ENCODE measurements at regions not wholly inside any gene's neighbourhood (a gene's known extent, or its start where the extent isn't known, plus 50 kb on each side); places are given as distances from the start of the nearest gene placed in this dataset.

GRCh38 chr9:95822583-95823431 lies 52.7 kb upstream of the ERCC6L2 start:
- TF ChIP-seq GATA2 (IDR thresholded peaks at IDR 0.05; ENCODE audit: low read depth, low read length) (no peak), GATA3 (IDR thresholded peaks at IDR 0.05; ENCODE audit: low read depth, low read length) (no peak)

DNA sequence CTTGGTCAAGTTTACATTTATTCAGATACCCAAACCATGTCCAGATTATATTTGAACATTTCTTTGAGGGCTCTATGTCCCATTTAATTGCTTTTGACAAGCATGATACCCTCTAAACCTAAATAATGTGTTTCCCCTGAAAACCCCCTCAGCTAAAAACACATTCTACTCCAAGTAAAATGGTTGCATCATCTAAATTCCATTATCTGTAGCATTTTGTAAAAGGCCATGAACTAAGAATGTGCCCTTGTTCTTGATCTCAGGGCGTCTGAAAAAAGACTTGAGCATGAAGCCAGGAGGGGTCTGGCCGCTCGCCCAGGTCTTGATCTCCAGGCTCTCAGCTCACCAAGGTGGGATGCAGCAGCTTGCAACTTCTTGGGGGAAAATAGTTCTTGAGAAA lies 53.5 kb upstream of the ERCC6L2 start:
- no peak for TF ChIP-seq GATA2 (IDR thresholded peaks at IDR 0.05; ENCODE audit: low read depth, low read length)
- no peak for TF ChIP-seq GATA3 (IDR thresholded peaks at IDR 0.05; ENCODE audit: low read depth, low read length)

DNA sequence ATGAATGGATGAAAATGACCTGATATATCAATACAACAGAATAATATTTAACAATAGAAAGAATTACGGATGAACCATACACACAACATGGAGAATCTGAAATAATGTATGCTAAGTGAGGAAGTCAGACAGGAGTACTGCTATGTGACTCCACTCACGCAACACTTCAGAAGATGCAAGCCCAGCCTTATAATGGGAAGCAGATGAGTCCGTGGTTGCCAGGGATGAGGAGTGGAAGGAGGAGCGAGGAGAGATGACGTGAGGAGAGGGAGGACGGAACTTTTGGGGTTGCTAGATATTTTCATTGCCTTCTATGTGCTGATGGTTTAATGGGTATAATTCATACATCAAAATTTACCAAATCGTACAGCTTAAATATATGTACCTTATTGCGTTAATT lies 55.4 kb upstream of the ERCC6L2 start:
- no peak for TF ChIP-seq GATA2 (IDR thresholded peaks at IDR 0.05; ENCODE audit: low read depth, low read length)
- no peak for TF ChIP-seq GATA3 (IDR thresholded peaks at IDR 0.05; ENCODE audit: low read depth, low read length)

DNA sequence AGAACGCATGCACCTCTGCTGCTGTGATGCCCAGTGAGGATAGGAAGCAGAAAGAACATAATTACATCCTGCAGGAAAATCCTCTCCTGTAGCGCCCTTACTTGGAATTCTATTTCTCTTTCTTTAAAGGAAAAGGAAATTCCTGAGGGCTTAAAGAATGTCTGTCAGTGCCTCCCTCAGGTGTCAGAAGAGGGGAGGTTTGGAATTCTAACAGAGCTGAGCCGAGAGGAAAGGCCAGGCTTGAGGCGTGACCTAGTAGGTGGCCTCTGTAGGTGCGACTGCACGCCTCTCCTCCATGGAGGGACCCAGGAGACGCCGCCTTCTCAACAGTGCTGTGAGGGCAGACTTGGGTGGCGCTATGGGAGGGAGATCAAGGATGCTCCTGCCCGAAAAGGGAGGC lies 55.9 kb upstream of the ERCC6L2 start:
- no peak for TF ChIP-seq GATA2 (IDR thresholded peaks at IDR 0.05; ENCODE audit: low read depth, low read length)
- TF ChIP-seq GATA3 (IDR thresholded peaks at IDR 0.05; ENCODE audit: low read depth, low read length), result no peak

DNA sequence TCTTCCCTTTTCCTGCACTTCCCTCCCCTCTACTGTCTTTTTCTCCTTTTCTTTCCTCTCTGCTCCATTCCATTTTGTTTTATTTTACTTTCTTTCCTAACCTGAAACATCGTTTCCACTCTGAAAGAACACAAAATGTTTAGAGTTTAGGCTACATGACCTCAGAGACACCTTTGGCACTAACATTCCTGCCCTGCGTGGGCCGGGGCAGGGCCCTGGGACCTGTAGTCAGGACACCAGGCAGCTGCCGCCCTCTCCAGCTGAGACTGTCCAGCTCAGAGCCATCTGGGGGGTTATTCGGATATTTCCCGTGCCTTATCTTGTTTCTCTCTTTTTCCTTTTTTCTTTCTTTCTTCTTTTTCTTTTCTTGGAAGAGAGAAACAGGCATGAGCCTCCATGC lies 58.3 kb upstream of the ERCC6L2 start:
- TF ChIP-seq GATA2 (IDR thresholded peaks at IDR 0.05; ENCODE audit: low read depth, low read length) (no peak), GATA3 (IDR thresholded peaks at IDR 0.05; ENCODE audit: low read depth, low read length) (no peak)

DNA sequence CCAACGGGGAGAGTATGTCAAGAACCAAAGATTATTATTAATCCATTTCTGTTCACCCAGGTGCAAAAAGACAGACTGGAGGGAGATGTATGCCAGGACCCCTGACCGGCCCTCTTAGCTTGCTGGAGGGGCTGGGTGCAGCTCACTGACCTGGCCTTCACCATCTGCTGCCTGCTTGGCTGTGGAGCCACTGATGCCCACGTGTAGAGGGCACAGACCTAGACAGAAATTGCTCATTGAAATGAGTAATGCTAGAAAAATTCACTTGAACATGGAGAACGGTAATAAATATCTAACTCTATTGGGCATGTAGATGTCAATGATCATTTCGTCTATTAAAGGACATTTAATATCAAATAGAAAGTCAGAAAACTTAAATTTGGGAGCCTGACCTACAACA lies 58.8 kb upstream of the ERCC6L2 start:
- TF ChIP-seq GATA3 (IDR thresholded peaks at IDR 0.05; ENCODE audit: low read depth, low read length), result no peak
- TF ChIP-seq GATA2 (IDR thresholded peaks at IDR 0.05; ENCODE audit: low read depth, low read length), result no peak

- TF ChIP-seq GATA2 (IDR thresholded peaks at IDR 0.05; ENCODE audit: low read depth, low read length) (no peak), GATA3 (IDR thresholded peaks at IDR 0.05; ENCODE audit: low read depth, low read length) (no peak)
Observed at GRCh38 chr9:95815961-95816360, 59.5 kb upstream of the ERCC6L2 start.

DNA sequence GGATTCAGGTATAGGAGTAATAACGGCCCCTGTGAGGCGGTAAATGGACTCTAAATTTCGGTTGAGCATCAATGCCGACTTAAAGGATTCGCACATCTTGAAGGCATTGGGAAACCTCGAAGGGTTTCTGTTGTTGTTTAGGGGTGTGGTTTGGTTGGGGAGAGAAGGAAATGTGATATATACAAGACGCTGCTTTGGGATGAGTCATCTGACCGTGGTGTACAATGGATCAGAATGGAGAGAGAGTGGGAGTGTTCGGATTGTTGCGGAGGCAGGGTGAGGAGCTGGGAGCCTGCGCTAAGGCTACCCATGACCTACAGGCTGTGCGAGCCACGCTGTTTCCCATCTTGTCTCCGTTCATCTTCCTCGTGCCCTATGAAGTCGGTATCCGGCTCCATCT lies 60.4 kb upstream of the ERCC6L2 start:
- TF ChIP-seq GATA2 (IDR thresholded peaks at IDR 0.05; ENCODE audit: low read depth, low read length), result no peak
- TF ChIP-seq GATA3 (IDR thresholded peaks at IDR 0.05; ENCODE audit: low read depth, low read length), result no peak

GRCh38 chr9:95813923-95814322 lies 61.6 kb upstream of the ERCC6L2 start:
- TF ChIP-seq GATA2 (IDR thresholded peaks at IDR 0.05; ENCODE audit: low read depth, low read length) (no peak), GATA3 (IDR thresholded peaks at IDR 0.05; ENCODE audit: low read depth, low read length) (no peak)

DNA sequence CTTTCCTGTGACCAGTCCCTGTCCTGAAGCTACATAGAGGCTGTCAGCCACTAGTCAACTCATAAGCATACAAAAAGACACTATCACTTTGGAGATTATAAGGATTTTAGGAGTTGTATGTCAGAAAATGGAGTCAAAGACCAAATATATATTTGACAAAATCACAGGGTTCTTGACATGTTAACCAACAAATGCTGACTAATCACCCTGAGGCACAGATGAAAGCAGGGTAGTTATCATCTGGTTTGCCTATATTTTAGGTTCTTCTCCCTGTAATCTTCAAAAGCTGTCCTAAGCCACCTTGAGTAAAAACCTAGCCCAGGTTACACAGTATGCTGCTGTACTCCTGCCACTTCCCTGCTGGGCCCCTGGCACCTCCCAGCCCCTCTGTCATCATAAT lies 64.7 kb upstream of the ERCC6L2 start:
- no peak for TF ChIP-seq GATA3 (IDR thresholded peaks at IDR 0.05; ENCODE audit: low read depth, low read length)
- TF ChIP-seq GATA2 (IDR thresholded peaks at IDR 0.05; ENCODE audit: low read depth, low read length), result no peak

DNA sequence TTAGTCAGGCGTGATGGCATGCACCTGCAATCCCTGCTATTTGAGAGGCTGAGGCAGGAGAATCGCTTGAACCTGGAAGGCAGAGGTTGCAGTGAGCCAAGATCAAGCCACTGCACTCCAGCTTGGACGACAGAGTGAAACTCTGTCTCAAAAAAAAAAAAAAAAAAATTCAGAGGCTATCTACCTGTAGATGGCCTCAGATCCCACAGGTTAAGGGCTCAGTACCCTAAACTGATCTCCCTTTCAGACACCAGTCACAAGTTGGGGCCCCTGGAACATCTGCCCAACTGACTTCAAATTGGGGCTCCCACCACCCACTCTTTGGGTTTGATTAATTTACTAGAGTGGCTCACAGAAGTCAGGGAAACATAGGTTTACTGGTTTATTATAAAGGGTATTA lies 65.4 kb upstream of the ERCC6L2 start:
- TF ChIP-seq GATA3 (IDR thresholded peaks at IDR 0.05; ENCODE audit: low read depth, low read length), result no peak
- TF ChIP-seq GATA2 (IDR thresholded peaks at IDR 0.05; ENCODE audit: low read depth, low read length), result no peak

- TF ChIP-seq GATA2 (IDR thresholded peaks at IDR 0.05; ENCODE audit: low read depth, low read length), result no peak
- TF ChIP-seq GATA3 (IDR thresholded peaks at IDR 0.05; ENCODE audit: low read depth, low read length), result no peak
Observed at GRCh38 chr9:95809686-95810085, 65.8 kb upstream of the ERCC6L2 start.

- no peak for TF ChIP-seq GATA2 (IDR thresholded peaks at IDR 0.05; ENCODE audit: low read depth, low read length)
- TF ChIP-seq GATA3 (IDR thresholded peaks at IDR 0.05; ENCODE audit: low read depth, low read length), result no peak
Observed at GRCh38 chr9:95808011-95808410, 67.5 kb upstream of the ERCC6L2 start.

DNA sequence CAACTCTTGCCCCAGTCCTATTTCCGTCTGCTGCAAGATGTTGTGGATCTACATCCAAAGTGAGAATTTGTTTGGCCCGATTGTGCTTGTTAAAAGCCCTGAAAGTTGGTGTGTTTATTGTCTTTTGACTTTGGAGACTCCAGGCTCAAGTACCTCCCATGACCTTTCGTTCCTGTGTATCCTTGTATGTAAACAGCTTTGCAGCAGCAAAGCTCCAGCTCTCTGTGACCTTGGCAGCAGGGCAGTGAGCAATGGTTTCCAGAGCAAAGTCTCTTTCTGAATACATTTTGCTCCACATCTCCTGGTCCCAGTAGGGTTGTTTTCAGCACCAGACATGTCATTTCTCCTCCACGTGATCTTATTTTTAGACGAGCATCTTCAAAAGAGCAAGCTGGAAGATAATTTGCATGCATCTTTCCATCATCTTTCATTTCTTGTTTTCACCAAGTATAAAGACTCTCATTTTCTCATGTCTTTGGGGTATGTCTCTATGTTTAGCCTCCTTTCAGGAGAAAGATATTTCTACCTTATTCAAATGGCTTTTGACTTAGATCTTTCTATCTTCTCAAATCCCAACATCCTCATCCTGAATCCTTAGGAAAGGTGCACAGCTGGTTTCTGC lies 68.1 kb upstream of the ERCC6L2 start:
- TF ChIP-seq GATA2 (IDR thresholded peaks at IDR 0.05; ENCODE audit: low read depth, low read length), result no peak
- no peak for TF ChIP-seq GATA3 (IDR thresholded peaks at IDR 0.05; ENCODE audit: low read depth, low read length)

GRCh38 chr9:95803197-95803596 lies 72.3 kb upstream of the ERCC6L2 start:
- TF ChIP-seq GATA3 (IDR thresholded peaks at IDR 0.05; ENCODE audit: low read depth, low read length) (no peak), GATA2 (IDR thresholded peaks at IDR 0.05; ENCODE audit: low read depth, low read length) (no peak)

Data from SH-SY5Y (cell line).